K562 (cell line): ENCODE measurements at regions not wholly inside any gene's neighbourhood (a gene's known extent, or its start where the extent isn't known, plus 50 kb on each side); places are given as distances from the start of the nearest gene placed in this dataset.
A peak's percentile ranks its signal among the peaks of the same experiment; 100 is the strongest.

Experiments
- ATF2 ChIP-seq: sonication (generic); formaldehyde crosslinking; IDR thresholded peaks from 2 replicates; pipeline ENCODE4 v1.8.1; 2022; ENCODE audit warnings: missing genetic modification reagents
- FOXJ3 ChIP-seq: sonication (generic); formaldehyde crosslinking; IDR thresholded peaks from 2 replicates; pipeline ENCODE4 v1.4.0; 2020; ENCODE audit warnings: mild to moderate bottlenecking, missing genetic modification reagents
- NR2C2 ChIP-seq, 2 experiments: fragments of 200-800 bp in 1 of 2; sonication (Bioruptor generic) in 1 of 2; sonication (generic) in 1 of 2; formaldehyde crosslinking in 1 of 2; IDR thresholded peaks; 2 replicates each; pipeline versions ENCODE4 v1.6.1 to v1.8.0; 2016 to 2022; ENCODE audit warnings: mild to moderate bottlenecking in 1 of 2, missing compliant biosample characterization in 1 of 2, missing genetic modification characterization in 1 of 2, missing genetic modification reagents in 1 of 2
- PCBP2 ChIP-seq: fragments of 200-400 bp; formaldehyde crosslinking; IDR thresholded peaks from 2 replicates; pipeline ENCODE4 v1.6.1; 2018; ENCODE audit warnings: low read length, low read depth, mild to moderate bottlenecking, moderate library complexity; ENCODE audit not compliant: poor library complexity, severe bottlenecking
- PHTF2 ChIP-seq: fragments of 250-450 bp; sonication (Bioruptor Pico); IDR thresholded peaks from 2 replicates; pipeline ENCODE4 v1.5.0; 2021; ENCODE audit warnings: mild to moderate bottlenecking
- RCOR1 ChIP-seq, 2 experiments: IDR thresholded peaks; 2 replicates each; pipeline ENCODE4 v1.6.1; 2012; ENCODE audit warnings: low read depth in 2 of 2, low read length in 2 of 2, borderline replicate concordance in 1 of 2, improper control_type of control experiment in 1 of 2
- THRA ChIP-seq: fragments of 450-650 bp; IDR thresholded peaks from 2 replicates; pipeline ENCODE4 v1.6.1; 2017; ENCODE audit warnings: mild to moderate bottlenecking, moderate library complexity
- TF ChIP-seq, protein P1 (sequence below), 3 experiments: IDR thresholded peaks in 2 of 3; conservative IDR thresholded peaks in 1 of 3; 2 replicates each; pipeline ENCODE4 v1.5.1; 2011 to 2012; ENCODE audit warnings: low read length in 3 of 3, mild to moderate bottlenecking in 3 of 3, control low read depth in 2 of 3, improper control_type of control experiment in 1 of 3, inconsistent platforms in 1 of 3, low read depth in 1 of 3, mixed read lengths in 1 of 3, moderate library complexity in 1 of 3; ENCODE audit not compliant: insufficient read depth in 2 of 3

DNA sequence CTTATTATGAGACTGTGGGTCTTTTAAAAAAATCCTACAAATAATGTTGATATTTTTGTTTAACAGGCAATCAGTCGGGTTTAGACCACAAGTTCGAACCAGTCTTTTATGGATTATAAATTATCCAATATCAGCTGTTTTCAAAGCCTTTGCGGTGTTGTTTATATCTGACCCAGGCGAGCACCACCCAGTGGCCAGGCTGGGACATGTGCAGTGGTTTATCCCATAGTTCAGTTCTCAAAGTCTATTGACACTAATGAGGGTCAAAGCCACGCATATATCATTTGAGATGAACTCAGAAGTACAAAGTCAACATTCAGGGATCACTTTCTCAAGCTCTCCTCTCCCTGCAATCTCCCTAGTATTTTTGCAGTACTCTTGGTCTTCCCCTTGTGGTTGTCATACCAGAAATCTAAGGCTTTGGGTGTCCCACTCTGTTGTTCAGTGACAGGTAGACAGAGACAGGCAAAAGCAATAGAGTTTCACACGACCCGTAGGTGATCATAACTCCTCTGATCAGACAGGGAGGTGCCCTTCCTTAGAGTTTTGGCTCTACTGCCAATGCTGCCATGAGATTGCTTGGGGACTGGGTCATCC lies 117.4 kb upstream of the POM121L12 start:
- TF ChIP-seq NR2C2 (CRISPR knock-in tag; IDR thresholded peaks at IDR 0.05) (no peak), NR2C2 (tag; IDR thresholded peaks at IDR 0.05) (no peak), ATF2 (no peak), FOXJ3 (no peak), RCOR1 (IDR thresholded peaks at IDR 0.05; ENCODE audit: borderline replicate concordance in 1 of 2, low read depth in 2 of 2, low read length in 2 of 2) (no peak), PHTF2 (CRISPR knock-in tag) (no peak), PCBP2 (no peak), THRA (no peak)
- TF ChIP-seq, protein P1, sequence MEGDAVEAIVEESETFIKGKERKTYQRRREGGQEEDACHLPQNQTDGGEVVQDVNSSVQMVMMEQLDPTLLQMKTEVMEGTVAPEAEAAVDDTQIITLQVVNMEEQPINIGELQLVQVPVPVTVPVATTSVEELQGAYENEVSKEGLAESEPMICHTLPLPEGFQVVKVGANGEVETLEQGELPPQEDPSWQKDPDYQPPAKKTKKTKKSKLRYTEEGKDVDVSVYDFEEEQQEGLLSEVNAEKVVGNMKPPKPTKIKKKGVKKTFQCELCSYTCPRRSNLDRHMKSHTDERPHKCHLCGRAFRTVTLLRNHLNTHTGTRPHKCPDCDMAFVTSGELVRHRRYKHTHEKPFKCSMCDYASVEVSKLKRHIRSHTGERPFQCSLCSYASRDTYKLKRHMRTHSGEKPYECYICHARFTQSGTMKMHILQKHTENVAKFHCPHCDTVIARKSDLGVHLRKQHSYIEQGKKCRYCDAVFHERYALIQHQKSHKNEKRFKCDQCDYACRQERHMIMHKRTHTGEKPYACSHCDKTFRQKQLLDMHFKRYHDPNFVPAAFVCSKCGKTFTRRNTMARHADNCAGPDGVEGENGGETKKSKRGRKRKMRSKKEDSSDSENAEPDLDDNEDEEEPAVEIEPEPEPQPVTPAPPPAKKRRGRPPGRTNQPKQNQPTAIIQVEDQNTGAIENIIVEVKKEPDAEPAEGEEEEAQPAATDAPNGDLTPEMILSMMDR (IDR thresholded peaks at IDR 0.05 in 2 of 3, conservative IDR thresholded peaks at IDR 0.05 in 1 of 3; ENCODE audit: insufficient read depth in 2 of 3, low read depth in 1 of 3, low read length in 3 of 3) = peak in 2 of 3 experiments; percentile 30 to 31; a peak in 2 of 6 replicates
